ENCODE measurements at regions not wholly inside any gene's neighbourhood (a gene's known extent, or its start where the extent isn't known, plus 50 kb on each side); places are given as distances from the start of the nearest gene placed in this dataset.

DNA sequence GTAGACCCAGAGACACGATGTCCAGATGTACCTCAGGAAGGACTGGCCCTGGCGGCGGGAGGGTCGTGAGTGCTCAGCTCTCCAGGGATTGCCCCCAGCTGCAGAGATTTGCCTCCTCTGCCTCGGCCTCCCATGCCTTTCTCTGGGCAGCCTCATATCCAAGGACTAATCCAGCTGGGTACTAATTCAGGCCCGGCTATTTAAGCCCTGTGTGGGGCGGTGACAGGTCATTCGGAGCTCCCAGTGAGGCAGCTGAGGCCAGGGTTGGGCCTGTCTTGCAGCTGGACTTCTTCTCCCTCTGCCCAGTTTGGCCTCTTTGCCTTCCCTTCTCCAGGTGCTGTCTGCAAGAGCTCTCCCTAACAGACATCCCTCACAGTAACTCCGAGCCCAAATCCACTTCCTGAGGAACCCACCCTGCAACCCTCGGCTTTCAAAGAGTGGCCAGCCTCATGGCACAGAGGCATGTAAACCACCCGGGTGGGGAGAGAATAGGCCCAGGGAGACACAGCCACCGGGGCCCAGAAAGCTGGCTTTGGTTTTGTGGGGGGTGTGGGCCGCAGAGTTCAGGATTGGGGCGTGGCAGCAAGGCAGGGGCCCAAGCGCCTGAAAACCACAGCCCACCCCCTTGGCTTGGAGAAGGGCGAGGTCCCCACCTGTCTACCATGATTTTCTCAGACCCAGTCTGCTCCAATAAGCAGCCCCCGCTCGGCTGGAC, 85.8 kb downstream of the PPCDC start:
- no peak for TF ChIP-seq EZH2phosphoT487 (IDR thresholded peaks at IDR 0.05; ENCODE audit: low read depth)
- TF ChIP-seq, protein P1, sequence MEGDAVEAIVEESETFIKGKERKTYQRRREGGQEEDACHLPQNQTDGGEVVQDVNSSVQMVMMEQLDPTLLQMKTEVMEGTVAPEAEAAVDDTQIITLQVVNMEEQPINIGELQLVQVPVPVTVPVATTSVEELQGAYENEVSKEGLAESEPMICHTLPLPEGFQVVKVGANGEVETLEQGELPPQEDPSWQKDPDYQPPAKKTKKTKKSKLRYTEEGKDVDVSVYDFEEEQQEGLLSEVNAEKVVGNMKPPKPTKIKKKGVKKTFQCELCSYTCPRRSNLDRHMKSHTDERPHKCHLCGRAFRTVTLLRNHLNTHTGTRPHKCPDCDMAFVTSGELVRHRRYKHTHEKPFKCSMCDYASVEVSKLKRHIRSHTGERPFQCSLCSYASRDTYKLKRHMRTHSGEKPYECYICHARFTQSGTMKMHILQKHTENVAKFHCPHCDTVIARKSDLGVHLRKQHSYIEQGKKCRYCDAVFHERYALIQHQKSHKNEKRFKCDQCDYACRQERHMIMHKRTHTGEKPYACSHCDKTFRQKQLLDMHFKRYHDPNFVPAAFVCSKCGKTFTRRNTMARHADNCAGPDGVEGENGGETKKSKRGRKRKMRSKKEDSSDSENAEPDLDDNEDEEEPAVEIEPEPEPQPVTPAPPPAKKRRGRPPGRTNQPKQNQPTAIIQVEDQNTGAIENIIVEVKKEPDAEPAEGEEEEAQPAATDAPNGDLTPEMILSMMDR (IDR thresholded peaks at IDR 0.05; ENCODE audit: low read depth, low read length) = no peak
